Activated T-cell treated with anti-CD3 and anti-CD28 coated beads, Interleukin-2, amount 50 U/mL, for 72 hours (primary cell): ENCODE measurements at regions not wholly inside any gene's neighbourhood (a gene's known extent, or its start where the extent isn't known, plus 50 kb on each side); places are given as distances from the start of the nearest gene placed in this dataset.
"Not testable (repeated sequence)": the region's sequence is repeated elsewhere in the genome, so short reads cannot be mapped to it uniquely, and the experiment has no call there.

Experiments used
- ATAC-seq, 2 donors: fragments of 150-1000 bp; cut with Tn5 transposase; replicated peaks in 1 of 2; 2 replicates each; pipeline ENCODE4 v1.10.0; 2021; ENCODE audit warnings: moderate library complexity in 2 of 2, mild to moderate bottlenecking in 1 of 2
- DNase-seq, 2 donors: peaks; one replicate each; pipeline ENCODE4 v3.0.0; 2021 to 2022; ENCODE audit warnings: mixed read lengths in 1 of 2
- H3K27ac Mint-ChIP-seq: one replicate; pipeline ENCODE4 v1.8.0; 2022; ENCODE audit warnings: mild to moderate bottlenecking, moderate library complexity, mixed read lengths
- H3K27me3 Mint-ChIP-seq: one replicate; pipeline ENCODE4 v1.8.0; 2022; ENCODE audit warnings: low read depth, mixed read lengths
- H3K36me3 Mint-ChIP-seq, 2 donors: one replicate each; pipeline ENCODE4 v1.8.0; 2022; ENCODE audit warnings: mixed read lengths in 2 of 2, mild to moderate bottlenecking in 1 of 2; ENCODE audit not compliant: insufficient read depth in 2 of 2
- H3K4me1 Mint-ChIP-seq: one replicate; pipeline ENCODE4 v1.8.0; 2022; ENCODE audit warnings: low read depth, mixed read lengths
- H3K4me3 Mint-ChIP-seq, 2 donors: one replicate each; pipeline ENCODE4 v1.8.0; 2022; ENCODE audit warnings: mild to moderate bottlenecking in 2 of 2, mixed read lengths in 2 of 2, moderate library complexity in 2 of 2
- H3K9me3 Mint-ChIP-seq, 2 donors: one replicate each; pipeline ENCODE4 v1.8.0; 2022; ENCODE audit warnings: mixed read lengths in 2 of 2

GRCh38 chr6:67538032-67538431, 1097.0 kb upstream of the ADGRB3 start:
- Mint-ChIP-seq H3K27ac (no peak overlapping the region), H3K4me1 (no peaks in the 10 kb centered on the region), H3K4me3 (no peak overlapping the region), H3K27me3 (no peaks in the 10 kb centered on the region), H3K36me3 (peaks cover 0 to 1% of the 10 kb centered on the region in 2 donors), H3K9me3 (peaks cover 12% of the 10 kb centered on the region in 2 donors)
- ATAC-seq (no peak), DNase-seq (no peak)

GRCh38 chr6:67535946-67536345, 1099.1 kb upstream of the ADGRB3 start:
- peaks cover 6 to 10% of the 10 kb centered on the region in 2 donors for H3K9me3 Mint-ChIP-seq
- no peaks in the 10 kb centered on the region for H3K27me3 Mint-ChIP-seq
- peaks cover 0 to 1% of the 10 kb centered on the region in 2 donors for H3K36me3 Mint-ChIP-seq
- H3K4me1 Mint-ChIP-seq, result no peaks in the 10 kb centered on the region
- no peak overlapping the region for H3K4me3 Mint-ChIP-seq
- no peak overlapping the region for H3K27ac Mint-ChIP-seq
- ATAC-seq, result no peak
- DNase-seq, result no peak

- Mint-ChIP-seq H3K4me1 (no peaks in the 10 kb centered on the region), H3K9me3 (peaks cover 10 to 13% of the 10 kb centered on the region in 2 donors), H3K36me3 (no peaks in the 10 kb centered on the region), H3K27me3 (no peaks in the 10 kb centered on the region), H3K27ac (no peak overlapping the region), H3K4me3 (no peak overlapping the region)
- ATAC-seq (no peak), DNase-seq (no peak)
These were observed 1128.7 kb upstream of the ADGRB3 start for GRCh38 chr6:67506352-67506751.

- Mint-ChIP-seq H3K27ac (no peak overlapping the region), H3K4me1 (no peaks in the 10 kb centered on the region), H3K4me3 (no peak overlapping the region), H3K36me3 (no peaks in the 10 kb centered on the region), H3K27me3 (no peaks in the 10 kb centered on the region), H3K9me3 (peaks cover 8 to 11% of the 10 kb centered on the region in 2 donors)
- DNase-seq (no peak), ATAC-seq (no peak)
These were observed 1133.3 kb upstream of the ADGRB3 start for GRCh38 chr6:67501755-67502154.

GRCh38 chr6:67497749-67498148, 1137.3 kb upstream of the ADGRB3 start:
- Mint-ChIP-seq H3K36me3 (no peaks in the 10 kb centered on the region), H3K27ac (no peak overlapping the region), H3K27me3 (no peaks in the 10 kb centered on the region), H3K4me3 (no peak overlapping the region), H3K4me1 (no peaks in the 10 kb centered on the region), H3K9me3 (peaks cover 2 to 7% of the 10 kb centered on the region in 2 donors)
- DNase-seq (no peak), ATAC-seq (no peak)

- H3K27ac Mint-ChIP-seq, result no peak overlapping the region
- DNase-seq (no peak), ATAC-seq (no peak)
- H3K27me3 Mint-ChIP-seq, result no peaks in the 10 kb centered on the region
- no peaks in the 10 kb centered on the region for H3K4me1 Mint-ChIP-seq
- H3K9me3 Mint-ChIP-seq, result peaks cover 2 to 5% of the 10 kb centered on the region in 2 donors
- H3K36me3 Mint-ChIP-seq, result no peaks in the 10 kb centered on the region
- no peak overlapping the region for H3K4me3 Mint-ChIP-seq
These were observed 1138.9 kb upstream of the ADGRB3 start for GRCh38 chr6:67496191-67496590.

- H3K27me3 Mint-ChIP-seq, result no peaks in the 10 kb centered on the region
- H3K4me3 Mint-ChIP-seq, result no peak overlapping the region
- ATAC-seq (no peak), DNase-seq (no peak)
- peaks cover 2 to 6% of the 10 kb centered on the region in 2 donors for H3K9me3 Mint-ChIP-seq
- H3K4me1 Mint-ChIP-seq, result no peaks in the 10 kb centered on the region
- H3K27ac Mint-ChIP-seq, result no peak overlapping the region
- H3K36me3 Mint-ChIP-seq, result no peaks in the 10 kb centered on the region
These were observed 1141.4 kb upstream of the ADGRB3 start for GRCh38 chr6:67493682-67494081.

- Mint-ChIP-seq H3K4me3 (no peak overlapping the region), H3K27ac (no peak overlapping the region), H3K9me3 (peaks cover 2 to 4% of the 10 kb centered on the region in 2 donors), H3K27me3 (no peaks in the 10 kb centered on the region), H3K4me1 (no peaks in the 10 kb centered on the region), H3K36me3 (no peaks in the 10 kb centered on the region)
- ATAC-seq, result no peak
- DNase-seq, result no peak
These were observed 1159.4 kb upstream of the ADGRB3 start for GRCh38 chr6:67475700-67476099.

- Mint-ChIP-seq H3K27ac (no peak overlapping the region), H3K36me3 (peaks cover 0 to 3% of the 10 kb centered on the region in 2 donors), H3K9me3 (peaks cover 14% of the 10 kb centered on the region in 2 donors), H3K4me1 (no peaks in the 10 kb centered on the region), H3K27me3 (no peaks in the 10 kb centered on the region), H3K4me3 (no peak overlapping the region)
- no peak for ATAC-seq
- no peak for DNase-seq
These were observed 1167.7 kb upstream of the ADGRB3 start for GRCh38 chr6:67467341-67467740.

- H3K27me3 Mint-ChIP-seq, H3K4me3 Mint-ChIP-seq, ATAC-seq, DNase-seq, H3K4me1 Mint-ChIP-seq, H3K36me3 Mint-ChIP-seq, H3K27ac Mint-ChIP-seq: not testable (repeated sequence)
- peaks cover 16 to 22% of the 10 kb centered on the region in 2 donors for H3K9me3 Mint-ChIP-seq
These were observed 1172.4 kb upstream of the ADGRB3 start for GRCh38 chr6:67462725-67463124.

GRCh38 chr6:67459556-67459955, 1175.5 kb upstream of the ADGRB3 start:
- Mint-ChIP-seq H3K27ac (no peak overlapping the region), H3K4me1 (no peaks in the 10 kb centered on the region), H3K36me3 (peaks cover 5 to 8% of the 10 kb centered on the region in 2 donors), H3K4me3 (no peak overlapping the region), H3K27me3 (no peaks in the 10 kb centered on the region), H3K9me3 (peaks cover 6 to 16% of the 10 kb centered on the region in 2 donors)
- DNase-seq (no peak), ATAC-seq (no peak)

- H3K4me3 Mint-ChIP-seq, result no peak overlapping the region
- no peaks in the 10 kb centered on the region for H3K4me1 Mint-ChIP-seq
- H3K27me3 Mint-ChIP-seq, result no peaks in the 10 kb centered on the region
- H3K27ac Mint-ChIP-seq, result no peak overlapping the region
- H3K36me3 Mint-ChIP-seq, result peaks cover 5 to 8% of the 10 kb centered on the region in 2 donors
- peaks cover 6 to 16% of the 10 kb centered on the region in 2 donors for H3K9me3 Mint-ChIP-seq
- DNase-seq (no peak), ATAC-seq (no peak)
These were observed 1176.8 kb upstream of the ADGRB3 start for GRCh38 chr6:67458265-67458664.

GRCh38 chr6:67451874-67452273, 1183.2 kb upstream of the ADGRB3 start:
- ATAC-seq (no peak), DNase-seq (no peak)
- H3K36me3 Mint-ChIP-seq, result no peaks in the 10 kb centered on the region
- H3K27me3 Mint-ChIP-seq, result no peaks in the 10 kb centered on the region
- no peak overlapping the region for H3K4me3 Mint-ChIP-seq
- no peaks in the 10 kb centered on the region for H3K4me1 Mint-ChIP-seq
- peaks cover 4 to 7% of the 10 kb centered on the region in 2 donors for H3K9me3 Mint-ChIP-seq
- H3K27ac Mint-ChIP-seq, result no peak overlapping the region

- H3K9me3 Mint-ChIP-seq, result peaks cover 6 to 7% of the 10 kb centered on the region in 2 donors
- H3K4me1 Mint-ChIP-seq, result no peaks in the 10 kb centered on the region
- no peaks in the 10 kb centered on the region for H3K27me3 Mint-ChIP-seq
- ATAC-seq (no peak), DNase-seq (no peak)
- H3K36me3 Mint-ChIP-seq, result no peaks in the 10 kb centered on the region
- H3K4me3 Mint-ChIP-seq, result no peak overlapping the region
- no peak overlapping the region for H3K27ac Mint-ChIP-seq
These were observed 1184.4 kb upstream of the ADGRB3 start for GRCh38 chr6:67450641-67451040.
